Germinal center (tissue), 1 donor: ENCODE measurements at regions not wholly inside any gene's neighbourhood (a gene's known extent, or its start where the extent isn't known, plus 50 kb on each side); places are given as distances from the start of the nearest gene placed in this dataset.
"Not testable (repeated sequence)": the region's sequence is repeated elsewhere in the genome, so short reads cannot be mapped to it uniquely, and the experiment has no call there.

Experiments used
- DNase-seq: peaks from one replicate; pipeline ENCODE4 v3.0.0; 2012; ENCODE audit warnings: mixed read lengths, low spot score

DNA sequence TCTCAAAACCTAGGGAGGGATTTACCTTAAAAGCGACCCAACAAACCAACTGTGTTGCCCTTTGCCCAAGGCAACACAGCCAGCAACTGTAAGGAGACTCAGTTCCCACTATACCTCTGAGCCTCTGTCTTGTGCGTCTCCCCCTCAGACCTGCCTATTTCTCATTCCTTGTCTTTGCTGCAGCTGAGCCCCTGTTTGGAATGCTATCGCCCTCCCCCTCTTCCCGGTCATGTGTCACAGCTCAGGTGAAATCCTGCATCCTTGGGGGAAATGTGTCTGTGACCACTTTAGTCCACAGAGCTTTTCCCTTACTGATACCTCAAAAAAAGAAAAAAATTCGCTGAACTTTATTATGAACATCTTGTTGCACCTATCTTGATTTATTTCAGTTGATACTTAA is 52.0 kb upstream of the LRIG1 start:
- DNase-seq, result no peak

DNA sequence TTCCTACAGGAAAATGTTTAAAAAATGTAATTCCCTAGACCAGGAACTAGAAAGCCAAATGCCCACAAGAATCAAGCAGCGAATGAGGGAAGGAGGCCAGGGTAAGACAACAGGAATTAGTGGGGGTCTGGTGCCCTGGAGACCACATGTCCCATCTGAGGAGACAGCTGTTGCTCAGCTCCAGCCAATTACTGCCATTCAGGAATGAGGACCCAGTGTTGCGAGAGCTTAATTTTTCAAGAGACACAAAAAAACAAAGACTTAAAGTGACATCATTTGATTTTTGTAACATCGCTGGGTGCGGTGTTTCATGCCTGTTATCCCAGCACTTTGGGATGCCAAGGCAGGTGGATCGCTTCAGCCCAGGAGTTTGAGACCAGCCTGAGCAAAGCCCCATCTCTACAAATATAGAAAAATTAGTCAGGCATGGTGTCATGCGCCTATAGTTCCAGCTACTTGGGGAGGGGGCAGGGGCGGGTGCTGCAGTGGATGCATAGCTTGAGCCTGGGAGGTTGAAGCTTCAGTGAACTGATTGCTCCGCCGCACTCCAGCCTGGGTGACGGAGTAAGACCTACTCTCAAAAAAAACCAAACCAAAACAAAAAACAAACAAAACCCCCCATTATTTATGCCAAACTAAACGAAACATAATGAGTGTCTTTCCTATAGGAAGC is 52.8 kb upstream of the LRIG1 start:
- no peak for DNase-seq

DNA sequence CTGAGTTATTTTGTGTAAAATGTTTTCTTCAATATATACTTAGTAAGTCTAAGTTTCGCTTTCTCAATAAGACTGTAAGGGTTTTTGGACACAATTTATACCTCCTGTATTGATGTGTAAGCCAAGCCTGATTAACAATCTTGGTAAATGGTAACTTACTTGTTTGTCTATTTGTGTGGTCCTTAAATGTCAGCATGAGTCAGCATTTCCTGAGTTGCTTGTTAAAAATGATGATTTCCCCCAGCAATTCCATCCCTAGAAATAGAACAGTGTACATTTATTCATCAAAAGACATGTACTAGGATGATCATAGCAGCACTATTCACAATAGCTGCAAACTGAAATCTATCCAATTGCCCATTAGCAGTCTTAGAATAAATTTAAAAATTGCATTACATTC is 53.4 kb upstream of the LRIG1 start:
- no peak for DNase-seq

DNA sequence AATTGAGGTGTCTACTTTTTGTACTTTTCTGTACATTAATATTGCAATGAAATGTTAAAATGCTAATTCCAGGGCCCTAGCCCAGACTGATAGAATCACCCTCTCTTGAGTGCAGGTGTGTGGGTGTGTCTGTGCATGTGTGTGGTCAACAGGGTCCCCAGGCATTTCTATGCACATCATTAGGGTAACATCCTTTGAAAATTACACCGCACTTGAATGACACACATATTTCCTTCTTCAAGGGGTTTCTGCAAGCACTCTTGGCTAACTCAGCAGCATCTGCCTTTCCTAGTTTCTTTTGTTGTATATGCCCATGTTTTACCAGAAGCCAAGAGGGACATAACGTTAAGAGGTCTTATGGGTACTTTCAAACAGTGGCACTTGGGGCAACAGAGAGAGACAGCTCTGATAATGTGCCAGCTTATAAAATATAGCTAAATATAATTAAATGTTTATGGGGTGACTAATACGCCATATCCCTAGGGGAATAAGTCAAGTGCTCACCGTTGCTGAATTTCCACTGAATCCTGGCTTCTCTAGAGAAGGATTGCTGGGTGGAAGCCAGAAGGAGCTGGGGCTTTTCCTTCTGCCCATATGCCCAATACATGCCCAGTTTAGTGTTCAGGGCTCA is 54.5 kb upstream of the LRIG1 start:
- no peak for DNase-seq

DNA sequence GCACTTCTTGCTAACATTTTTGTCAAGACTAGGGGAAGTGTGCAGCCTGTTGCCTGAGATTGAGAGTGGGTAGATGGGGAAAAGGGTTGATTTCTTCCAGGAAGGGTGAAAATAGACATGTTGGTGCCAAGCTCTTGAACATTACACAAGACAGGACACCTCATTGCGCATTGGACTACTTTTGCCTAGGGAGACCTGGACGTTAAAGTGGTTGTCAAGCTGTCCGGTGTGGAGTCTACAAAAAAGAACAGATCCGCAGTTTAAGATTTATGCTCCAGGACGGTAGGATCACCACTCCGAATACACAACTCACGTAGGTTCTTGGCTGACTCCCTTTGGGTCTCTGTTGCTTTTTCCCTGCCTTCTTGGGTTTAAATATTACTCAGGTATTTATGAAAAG is 56.3 kb upstream of the LRIG1 start:
- no peak for DNase-seq

DNA sequence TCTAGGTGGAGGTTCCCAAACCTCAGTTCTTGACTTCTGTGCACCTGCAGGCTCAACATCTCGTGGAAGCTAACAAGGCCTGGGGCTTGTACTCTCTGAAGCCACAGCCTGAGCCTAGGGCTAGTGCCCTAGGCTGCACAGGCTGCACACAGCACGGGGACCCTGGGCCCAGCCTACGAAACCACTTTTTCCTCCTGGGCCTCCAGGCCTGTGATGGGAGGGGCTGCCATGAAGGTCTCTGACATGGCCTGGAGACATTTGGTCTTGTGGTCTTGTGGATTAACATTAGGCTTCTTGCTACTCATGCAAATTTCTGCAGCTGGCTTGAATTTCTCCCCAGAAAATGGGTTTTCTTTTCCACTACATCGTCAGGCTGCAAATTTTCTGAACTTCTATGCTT is 59.1 kb upstream of the LRIG1 start:
- DNase-seq, result not testable (repeated sequence)

DNA sequence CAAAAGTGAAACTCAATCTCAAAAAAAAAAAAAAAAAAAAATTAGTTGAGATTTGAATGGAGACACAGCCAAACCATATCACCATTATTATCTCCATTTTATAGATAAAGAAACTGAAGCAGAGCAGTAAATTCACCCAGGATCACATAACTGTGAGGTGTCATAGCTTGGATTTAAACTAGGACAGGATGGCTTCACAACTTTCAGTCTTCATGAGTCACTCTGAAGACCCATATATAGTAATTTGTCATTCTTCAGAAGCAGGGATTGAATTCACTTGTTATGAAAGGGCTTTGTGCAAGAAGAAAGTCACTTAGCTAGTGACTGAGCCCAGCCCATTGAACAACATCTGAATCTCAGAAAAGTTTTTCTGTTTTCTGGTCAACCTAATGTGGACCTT is 60.5 kb upstream of the LRIG1 start:
- no peak for DNase-seq

DNA sequence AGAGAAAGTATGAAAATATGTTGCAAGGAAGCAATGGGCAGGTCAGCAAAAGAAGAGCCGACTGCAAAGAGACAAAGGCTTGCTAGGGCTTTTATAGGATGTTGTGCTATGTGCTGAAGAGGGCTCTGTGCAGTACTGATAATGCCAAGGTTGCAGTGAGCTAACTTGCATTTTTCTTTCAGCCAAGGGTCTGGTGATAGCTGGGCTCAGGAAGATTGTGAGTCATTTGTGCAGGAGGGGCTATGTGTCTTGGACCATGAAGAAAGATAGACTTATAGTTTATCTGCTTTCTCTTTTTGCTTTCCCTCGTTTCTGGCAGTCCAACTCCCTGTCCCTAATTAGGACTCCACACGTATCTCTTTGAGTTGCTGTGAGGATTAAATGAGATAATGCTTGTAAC is 64.5 kb upstream of the LRIG1 start:
- DNase-seq, result no peak

DNA sequence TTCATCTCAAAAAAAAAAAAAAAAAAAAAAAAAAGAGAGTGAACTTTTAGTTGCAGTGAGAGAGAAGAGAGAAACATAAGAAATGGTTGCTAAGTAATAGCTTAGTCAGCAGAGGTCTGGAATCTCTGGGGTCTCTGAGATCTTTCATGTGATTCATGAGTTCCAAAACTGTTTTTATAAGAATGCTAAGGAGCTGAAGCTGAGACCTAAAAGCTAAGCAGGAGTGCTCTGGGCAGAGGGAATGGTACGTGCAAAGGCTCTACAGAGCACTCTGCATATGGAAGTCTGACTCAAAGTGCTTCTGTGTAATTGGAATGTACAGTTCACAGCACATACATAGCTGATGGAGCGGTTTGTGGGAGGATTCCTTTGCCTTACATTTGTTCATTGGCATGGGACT is 66.3 kb upstream of the LRIG1 start:
- DNase-seq, result no peak

DNA sequence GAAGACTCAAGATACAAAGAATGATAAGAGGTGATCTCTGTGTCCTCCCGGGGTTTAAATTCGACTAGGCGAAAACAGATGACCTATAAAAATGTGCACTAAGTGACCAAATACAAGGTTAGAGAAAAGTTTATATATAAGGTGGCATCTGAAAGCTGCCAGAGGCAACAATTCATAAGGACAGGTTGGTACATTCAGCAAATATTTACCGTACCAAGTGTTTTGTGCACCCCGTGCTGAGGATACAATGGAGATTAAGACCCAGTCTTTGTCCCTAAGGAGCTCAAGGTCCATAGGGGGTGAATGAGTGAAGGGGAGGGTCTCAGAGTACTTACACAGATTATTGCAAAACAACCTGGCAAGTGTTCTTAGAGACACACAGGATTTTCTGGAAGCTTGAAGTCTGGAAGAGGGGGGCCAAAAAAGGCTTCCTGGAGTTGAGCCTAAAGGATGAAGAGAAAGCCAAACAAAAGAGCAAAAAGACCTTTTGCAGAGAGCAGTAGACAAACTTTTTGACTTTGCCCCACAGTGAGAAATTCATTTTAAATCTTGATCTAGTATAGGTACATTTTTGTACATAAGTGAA is 71.4 kb upstream of the LRIG1 start:
- DNase-seq, result no peak

DNA sequence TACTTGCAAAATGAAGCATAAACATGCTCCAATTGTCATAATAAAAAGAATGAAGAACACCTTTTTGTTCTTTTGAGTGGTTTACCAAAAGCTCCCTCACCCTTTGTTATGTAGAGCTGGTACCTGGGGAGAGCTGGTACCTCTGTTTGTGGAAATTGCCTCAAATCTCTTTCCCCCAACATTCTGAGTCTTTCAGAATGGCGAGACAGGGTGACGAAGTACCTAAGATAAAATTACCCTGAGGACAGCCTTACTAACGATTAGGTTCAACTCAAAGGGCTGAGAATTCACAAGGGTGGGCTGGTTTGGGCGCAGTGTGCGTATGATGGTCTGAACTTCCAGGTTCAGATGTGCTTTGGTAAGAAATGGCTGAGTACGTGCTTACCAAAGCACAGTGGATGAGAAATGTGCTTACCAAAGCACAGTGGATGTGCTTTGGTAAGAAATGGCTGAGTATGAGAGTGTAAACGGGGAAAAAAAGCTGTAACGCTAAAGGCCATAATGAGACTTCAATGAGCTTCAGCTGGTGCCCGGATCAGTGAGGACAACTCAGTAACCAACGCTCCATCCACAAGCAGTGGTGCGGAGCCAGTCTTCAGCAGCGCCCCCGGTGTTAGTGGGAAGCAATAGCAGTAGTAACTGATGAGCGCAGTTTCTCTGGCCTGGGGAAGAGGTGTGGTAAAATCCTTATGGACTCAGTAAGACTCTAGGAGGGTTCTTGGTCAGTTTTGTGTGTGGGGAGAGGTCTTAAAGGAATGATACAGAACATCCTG is 72.3 kb upstream of the LRIG1 start:
- peak; percentile 35 for DNase-seq

DNA sequence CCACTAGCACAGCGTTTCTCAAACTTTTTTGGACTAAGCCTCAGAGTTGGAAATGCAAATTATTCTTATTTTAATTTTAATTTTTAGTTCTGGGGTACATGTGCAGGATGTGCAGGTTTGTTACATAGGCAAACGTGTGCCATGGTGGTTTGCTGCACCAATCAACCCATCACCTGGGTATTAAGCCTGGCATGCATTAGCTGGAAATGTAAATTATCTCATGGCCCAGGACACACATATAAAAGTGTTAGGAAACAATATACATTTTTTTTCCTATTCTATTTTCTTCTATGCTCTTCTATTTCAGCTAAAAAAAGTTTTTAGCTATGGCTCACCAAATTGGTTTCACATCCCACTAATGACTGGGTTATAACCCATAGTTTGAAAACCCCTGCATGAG is 73.3 kb upstream of the LRIG1 start:
- DNase-seq, result no peak

DNA sequence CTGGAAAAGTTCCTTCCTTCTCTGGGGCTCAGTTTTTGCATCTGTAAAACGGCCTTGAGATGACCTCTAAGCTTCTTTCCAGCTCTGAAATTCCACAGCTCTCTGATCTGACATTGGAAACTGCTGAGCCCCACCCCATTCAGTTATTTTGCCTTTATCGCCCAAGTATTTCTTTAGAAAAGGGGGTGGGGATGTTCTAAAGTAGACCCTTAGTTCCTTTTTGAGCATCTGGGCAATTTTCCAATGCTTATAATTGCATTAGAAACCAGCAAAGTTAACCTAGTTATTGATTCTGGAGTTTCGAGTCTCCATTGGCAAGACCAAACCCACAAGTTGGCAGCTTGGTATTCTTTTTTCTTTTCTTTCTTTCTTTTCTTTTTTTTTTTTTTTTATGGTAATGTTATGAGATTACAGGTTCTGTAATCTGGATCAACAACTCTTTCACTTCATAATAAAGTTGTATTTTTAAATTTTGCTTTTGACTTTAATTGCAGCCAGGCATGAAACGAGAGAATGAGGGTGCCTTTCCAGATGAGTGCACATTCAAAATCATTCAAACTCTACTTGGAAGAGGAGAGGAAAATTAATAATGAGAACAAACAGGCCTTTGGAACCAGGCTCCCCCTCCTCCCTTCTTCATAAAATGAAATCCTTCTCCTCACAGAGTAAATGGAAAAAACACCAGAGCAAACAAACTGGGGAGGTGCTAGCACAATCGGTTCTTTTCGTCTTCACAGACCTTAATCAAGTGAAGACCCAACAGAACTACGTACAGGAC is 76.8 kb upstream of the LRIG1 start:
- DNase-seq, result no peak

DNA sequence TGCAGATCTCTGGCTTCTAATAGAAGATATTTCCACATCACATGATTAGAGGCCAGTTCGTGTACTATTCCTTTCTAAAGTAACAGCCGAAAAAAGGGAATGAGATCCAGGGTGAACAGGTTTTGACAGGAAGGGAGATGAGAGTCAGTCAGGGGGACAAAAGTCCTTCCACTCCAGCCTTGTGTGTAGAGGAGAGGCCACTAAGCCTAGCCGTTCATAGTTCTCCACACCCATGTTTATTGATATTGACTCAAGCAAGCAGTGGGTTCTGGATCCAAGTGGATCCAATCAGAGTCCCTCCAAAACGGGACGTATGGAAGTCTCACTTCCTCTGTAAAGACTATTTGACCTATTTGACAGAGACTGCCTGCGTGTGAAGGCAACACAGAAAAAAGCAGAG is 80.4 kb upstream of the LRIG1 start:
- DNase-seq, result no peak

DNA sequence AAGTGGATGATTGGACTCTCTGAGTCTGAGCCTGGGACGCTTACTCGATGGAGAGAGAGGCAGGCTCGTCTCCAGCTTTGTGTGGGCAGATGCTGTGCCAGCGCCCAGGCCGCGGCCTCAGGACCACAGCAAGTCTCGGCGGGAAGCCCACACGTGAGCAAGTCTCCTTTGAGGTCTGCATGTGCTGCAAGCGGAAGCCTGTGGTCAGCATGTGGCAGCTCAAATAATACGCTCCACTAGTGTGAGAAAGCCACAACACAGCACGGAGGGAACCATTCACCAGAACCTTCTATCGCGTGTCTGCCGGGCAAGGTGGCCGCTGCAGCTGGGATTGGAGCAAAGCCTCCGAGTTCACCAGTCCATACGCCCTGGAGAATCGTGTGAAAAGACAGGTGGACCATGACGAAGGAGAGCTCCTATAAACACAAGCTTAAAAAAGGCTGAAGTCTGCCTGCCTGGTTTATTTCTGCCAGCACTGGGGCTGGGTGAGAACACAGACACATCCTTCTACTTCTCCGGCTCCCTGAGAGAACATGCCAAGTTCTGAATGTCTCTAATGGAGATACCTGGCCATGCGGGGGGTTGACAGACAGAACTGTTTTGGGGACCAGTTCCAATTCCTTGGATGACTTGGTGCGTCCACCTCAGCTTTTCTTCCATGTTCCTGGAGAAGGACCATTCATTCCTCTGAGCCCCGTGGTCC is 82.0 kb upstream of the LRIG1 start:
- DNase-seq, result peak; percentile 74

DNA sequence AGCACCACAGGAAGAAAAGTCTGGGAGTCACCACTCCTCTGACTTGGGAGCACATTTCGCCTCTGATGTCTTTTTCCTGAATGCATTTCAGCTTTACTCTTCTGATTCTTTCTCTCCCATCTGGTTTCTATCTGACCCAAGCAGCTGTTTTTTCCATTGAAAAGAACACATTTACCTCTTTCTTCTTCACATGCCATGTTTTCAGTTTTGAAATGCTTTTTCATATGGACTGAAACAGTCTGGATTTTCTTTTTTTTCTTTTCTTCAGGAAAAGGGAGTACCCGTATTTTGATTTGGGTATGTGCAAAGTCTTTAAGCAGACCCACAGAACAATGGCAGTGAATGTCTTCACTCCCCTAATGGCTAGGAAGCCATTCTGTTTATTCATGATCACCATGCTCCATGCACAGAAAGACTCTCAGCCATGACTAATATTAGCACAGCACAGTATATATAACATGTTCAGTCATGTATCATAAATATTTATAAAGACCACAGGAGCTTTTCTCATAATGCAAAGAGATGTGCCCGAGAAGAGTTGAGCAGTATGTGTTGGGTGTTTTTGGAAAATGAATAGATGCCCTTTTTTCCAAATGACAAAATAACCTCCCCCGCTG is 82.7 kb upstream of the LRIG1 start:
- no peak for DNase-seq

DNA sequence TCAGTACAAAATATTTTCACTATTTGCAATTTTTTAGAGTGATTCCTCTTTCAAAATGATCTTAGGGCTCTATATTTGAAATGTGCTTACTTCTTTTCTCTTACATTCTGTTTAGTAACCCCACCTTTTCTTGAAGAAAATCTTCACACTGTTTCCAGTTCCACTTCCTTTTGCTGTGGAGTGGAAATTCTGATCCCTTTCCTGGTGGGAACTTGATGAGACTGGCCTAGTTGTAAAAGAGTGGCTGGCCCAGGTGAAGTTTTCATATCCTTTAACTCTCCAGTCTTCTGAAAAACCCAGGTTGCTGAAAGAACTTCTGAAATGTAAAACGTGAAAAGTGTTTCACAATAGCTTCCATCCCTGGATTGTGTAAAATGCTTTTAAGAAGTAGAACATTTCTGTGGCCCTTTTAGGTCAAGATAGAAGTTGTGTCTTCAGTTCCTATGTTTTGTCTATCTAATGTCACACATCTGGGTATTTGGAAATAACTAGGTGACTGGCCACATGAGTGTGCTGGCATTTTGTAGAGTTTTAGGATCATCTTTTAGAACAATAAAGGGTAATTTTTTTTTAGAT is 84.8 kb upstream of the LRIG1 start:
- no peak for DNase-seq

DNA sequence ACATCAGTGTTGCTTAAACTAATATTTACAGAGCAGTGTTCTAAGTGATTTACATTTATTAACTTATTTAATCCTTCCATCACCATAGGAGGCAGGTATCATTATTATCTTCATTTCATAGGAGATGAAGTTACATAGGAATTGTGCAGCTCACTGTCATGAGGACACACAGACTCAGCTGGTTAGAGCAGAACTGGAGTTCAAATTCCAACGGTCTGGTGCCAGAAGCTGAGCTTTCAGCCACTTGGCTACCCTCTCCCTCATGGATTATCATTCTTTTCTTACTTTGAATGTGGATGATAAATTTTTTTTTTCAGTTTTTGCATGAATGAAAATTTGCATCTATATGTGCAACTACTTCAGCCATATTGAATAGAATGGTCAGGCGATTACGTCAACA is 86.0 kb upstream of the LRIG1 start:
- DNase-seq, result no peak

DNA sequence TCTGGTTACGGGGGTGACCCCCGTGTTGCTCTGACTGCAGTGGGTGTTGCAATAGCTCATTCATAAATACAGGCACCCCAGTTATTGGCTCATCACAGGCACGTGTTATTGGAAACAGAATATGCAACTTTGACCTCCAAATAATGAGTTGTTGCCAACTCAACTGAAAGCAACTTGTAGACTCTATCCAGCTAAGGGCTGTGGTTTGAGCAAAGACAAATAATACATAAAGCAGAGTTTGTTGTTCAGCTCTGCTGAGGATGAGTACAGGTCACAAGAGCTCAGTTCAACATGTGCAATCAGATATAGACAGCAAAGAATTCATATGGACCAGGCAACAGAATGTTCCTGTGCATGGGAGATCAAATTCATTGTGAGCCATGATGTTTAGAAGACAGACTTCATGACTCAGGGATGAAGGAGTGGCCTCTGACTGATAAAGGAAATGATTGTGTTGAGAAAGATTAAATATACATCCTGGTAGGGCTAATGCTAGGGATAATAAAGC is 87.6 kb upstream of the LRIG1 start:
- DNase-seq, result no peak

DNA sequence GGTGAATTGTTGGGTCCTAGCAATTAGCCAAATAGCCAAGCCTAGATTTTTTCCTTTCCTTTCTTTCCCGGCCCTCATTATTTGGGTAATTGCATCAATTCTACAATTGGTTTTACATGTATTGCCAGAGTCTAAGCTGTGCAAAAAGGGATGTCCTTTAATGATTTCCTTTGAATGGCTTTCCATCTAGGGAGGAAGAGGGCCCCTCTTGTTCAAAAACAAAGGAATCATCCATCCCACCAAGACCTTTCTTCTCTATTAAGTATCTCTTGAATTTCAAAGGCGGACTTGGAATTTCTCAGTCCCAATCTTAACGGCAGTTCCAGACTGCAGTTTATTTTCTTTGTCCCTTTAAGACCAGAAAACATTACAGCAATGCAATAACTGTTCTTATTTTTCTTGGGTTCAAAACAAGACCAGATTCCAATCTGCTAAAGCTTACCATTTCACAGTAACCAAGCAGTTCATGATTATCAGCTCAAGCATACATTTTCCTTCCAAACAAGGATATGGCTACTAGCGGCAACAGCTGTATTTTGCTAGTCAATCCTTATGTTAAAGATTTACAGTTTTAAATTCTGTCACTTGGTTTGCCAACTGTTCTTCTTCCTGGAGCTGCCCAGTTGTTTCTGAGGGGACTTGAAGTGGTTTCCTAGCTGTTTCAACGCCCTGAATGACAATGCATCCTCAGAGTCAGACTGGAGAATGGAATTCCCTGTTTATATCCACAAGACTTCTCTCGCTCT is 91.4 kb upstream of the LRIG1 start:
- DNase-seq, result no peak
